Uterus (tissue), 3 donors: ENCODE measurements at regions not wholly inside any gene's neighbourhood (a gene's known extent, or its start where the extent isn't known, plus 50 kb on each side); places are given as distances from the start of the nearest gene placed in this dataset.

Experiments
- DNase-seq, 2 donors: peaks; one replicate each; pipeline ENCODE4 v3.0.0-alpha.2; 2019 to 2020
- H3K27ac ChIP-seq, 2 donors: fragments of 200-600 bp; sonication (generic); 1 replicate in 1 of 2; 2 replicates in 1 of 2; pipeline ENCODE4 v1.5.1; 2016 to 2018
- H3K27me3 ChIP-seq, 2 donors: fragments of 200-600 bp; sonication (generic); one replicate each; pipeline ENCODE4 v1.5.1; 2018 to 2019; ENCODE audit warnings: control low read depth in 1 of 2
- H3K36me3 ChIP-seq, 2 donors: fragments of 200-600 bp; sonication (generic); one replicate each; pipeline ENCODE4 v1.5.1; 2019; ENCODE audit warnings: control low read depth in 1 of 2
- H3K4me1 ChIP-seq, 2 donors: fragments of 200-600 bp; sonication (generic); one replicate each; pipeline ENCODE4 v1.5.1; 2018 to 2019; ENCODE audit warnings: control low read depth in 1 of 2
- H3K4me3 ChIP-seq, 2 donors: fragments of 200-600 bp; sonication (generic); 1 replicate in 1 of 2; 2 replicates in 1 of 2; pipeline ENCODE4 v1.5.1; 2018 to 2019; ENCODE audit warnings: mild to moderate bottlenecking in 1 of 2
- H3K9me3 ChIP-seq, 2 donors: fragments of 200-600 bp; sonication (generic); one replicate each; pipeline ENCODE4 v1.5.1; 2019; ENCODE audit warnings: control low read depth in 1 of 2
- CTCF ChIP-seq, 4 experiments: fragments of 200-600 bp in 2 of 4; fragments of 450-650 bp in 2 of 4; sonication (generic) in 2 of 4; IDR thresholded peaks; one replicate each; pipeline ENCODE4 v1.5.1; 2016 to 2019; ENCODE audit warnings: antibody characterized with exemption in 4 of 4, mild to moderate bottlenecking in 2 of 4, moderate library complexity in 1 of 4
- POLR2A ChIP-seq, 2 donors: fragments of 450-650 bp; IDR thresholded peaks; one replicate each; pipeline ENCODE4 v1.6.1; 2016; ENCODE audit warnings: antibody characterized with exemption in 2 of 2, mild to moderate bottlenecking in 1 of 2, moderate library complexity in 1 of 2
- intact Hi-C: fragments of 100-400 bp; cut with DNase I; formaldehyde crosslinking; loops from one replicate; pipeline ENCODE4 v1.15.1; 2023; ENCODE audit warnings: low total_unique reads
- donor health status: DM: yes; HTN: yes; CAD: no.

- Histone ChIP-seq H3K36me3 (no peaks in the 10 kb centered on the region), H3K9me3 (no peaks in the 10 kb centered on the region), H3K27ac (no peak overlapping the region), H3K4me3 (no peak overlapping the region), H3K27me3 (no peaks in the 10 kb centered on the region), H3K4me1 (no peaks in the 10 kb centered on the region)
- intact Hi-C loops: no loop called here
- TF ChIP-seq CTCF (IDR thresholded peaks at IDR 0.05) (no peak), POLR2A (IDR thresholded peaks at IDR 0.05) (no peak)
- no peak for DNase-seq
Measured at GRCh38 chr22:26842103-26842502, 184.7 kb downstream of the MIAT start.

DNA sequence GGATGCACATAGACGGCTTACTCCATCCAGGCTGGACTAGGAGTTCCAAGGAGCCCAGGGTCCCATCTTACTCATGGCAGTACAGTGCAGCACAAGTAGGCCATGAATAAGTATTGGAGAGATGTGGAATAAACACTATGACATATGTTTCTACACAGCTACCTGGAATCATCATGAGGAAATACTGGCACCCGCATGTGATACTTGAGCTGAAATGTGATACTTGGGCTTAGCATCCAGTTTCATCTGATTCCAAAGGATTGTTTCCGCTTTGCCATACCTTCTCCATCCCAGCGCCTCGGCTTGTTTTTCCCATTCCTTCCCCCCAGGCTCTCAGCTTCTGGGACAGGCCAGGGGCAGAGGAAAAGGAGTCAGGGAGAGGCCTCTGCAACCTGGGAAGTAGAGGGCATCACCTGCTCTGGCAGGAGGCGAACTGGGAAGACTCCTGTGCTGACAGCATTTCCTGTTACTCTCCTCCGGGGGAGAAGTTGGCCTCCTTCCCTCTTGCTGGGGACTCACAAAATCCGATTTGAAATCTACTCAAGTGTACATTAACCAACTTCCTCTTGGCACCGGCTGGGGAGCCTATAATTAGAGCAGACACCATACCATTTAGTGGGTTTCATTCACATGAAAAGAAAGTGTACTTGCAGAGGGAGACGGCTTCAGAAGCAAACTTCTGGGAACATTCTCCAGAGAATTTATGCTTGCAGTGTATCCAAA is 187.8 kb downstream of the MIAT start:
- no peak for TF ChIP-seq CTCF (IDR thresholded peaks at IDR 0.05)
- TF ChIP-seq POLR2A (IDR thresholded peaks at IDR 0.05): no peak
- DNase-seq: no peak
- H3K27ac ChIP-seq: no peak overlapping the region
- intact Hi-C loops: no loop called here
- no peaks in the 10 kb centered on the region for H3K9me3 ChIP-seq
- no peaks in the 10 kb centered on the region for H3K27me3 ChIP-seq
- no peaks in the 10 kb centered on the region for H3K36me3 ChIP-seq
- H3K4me1 ChIP-seq: no peaks in the 10 kb centered on the region
- no peak overlapping the region for H3K4me3 ChIP-seq

- Histone ChIP-seq H3K4me3 (no peak overlapping the region), H3K36me3 (no peaks in the 10 kb centered on the region), H3K4me1 (no peaks in the 10 kb centered on the region), H3K27ac (no peak overlapping the region), H3K27me3 (no peaks in the 10 kb centered on the region), H3K9me3 (no peaks in the 10 kb centered on the region)
- no peak for TF ChIP-seq CTCF (IDR thresholded peaks at IDR 0.05)
- TF ChIP-seq POLR2A (IDR thresholded peaks at IDR 0.05): no peak
- DNase-seq: no peak
- intact Hi-C loops: no loop called here
Measured at GRCh38 chr22:26846076-26846475, 188.7 kb downstream of the MIAT start.

DNA sequence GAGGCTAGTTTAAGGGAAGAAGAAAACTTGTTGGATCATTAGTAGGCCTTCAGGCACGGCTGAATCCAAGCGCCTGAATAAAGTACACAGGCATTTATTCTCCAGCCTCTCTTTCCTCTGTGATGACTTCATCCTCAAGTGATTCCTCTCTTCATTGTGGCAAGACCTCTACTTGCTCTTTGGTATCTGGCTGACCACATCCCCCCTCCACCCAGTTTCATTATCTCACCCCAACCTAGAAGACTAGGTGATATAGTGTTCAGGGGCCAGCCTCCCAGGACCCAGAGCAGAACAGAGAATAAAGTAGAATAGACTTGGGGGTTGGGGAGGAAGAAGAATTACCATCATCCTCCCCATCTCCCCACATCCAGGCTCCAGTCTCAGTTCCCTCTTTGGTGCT is 189.3 kb downstream of the MIAT start:
- H3K4me3 ChIP-seq: no peak overlapping the region
- DNase-seq: no peak
- intact Hi-C loops: no loop called here
- TF ChIP-seq POLR2A (IDR thresholded peaks at IDR 0.05): no peak
- no peak for TF ChIP-seq CTCF (IDR thresholded peaks at IDR 0.05)
- no peaks in the 10 kb centered on the region for H3K9me3 ChIP-seq
- no peak overlapping the region for H3K27ac ChIP-seq
- no peaks in the 10 kb centered on the region for H3K36me3 ChIP-seq
- no peaks in the 10 kb centered on the region for H3K4me1 ChIP-seq
- no peaks in the 10 kb centered on the region for H3K27me3 ChIP-seq

DNA sequence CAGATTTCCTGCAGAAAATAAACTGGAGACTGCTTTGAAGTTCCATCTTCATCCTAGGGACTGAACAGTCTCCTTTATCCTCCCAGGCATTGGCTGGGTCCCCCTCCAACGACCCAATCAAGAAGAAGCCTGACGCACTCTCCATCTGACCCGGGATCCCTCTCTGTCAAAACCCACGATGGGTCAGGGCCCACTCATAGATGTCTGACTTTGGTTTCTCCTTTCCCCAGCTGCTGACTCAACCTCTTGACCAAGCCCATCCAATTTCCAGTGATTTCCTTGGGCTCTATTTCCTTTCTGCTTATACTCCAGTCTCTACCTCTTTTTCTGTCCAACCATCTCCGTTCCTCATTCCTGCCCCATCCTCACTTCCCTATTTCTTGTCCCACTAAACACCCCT is 189.7 kb downstream of the MIAT start:
- no peak for TF ChIP-seq POLR2A (IDR thresholded peaks at IDR 0.05)
- TF ChIP-seq CTCF (IDR thresholded peaks at IDR 0.05): no peak
- H3K27me3 ChIP-seq: no peaks in the 10 kb centered on the region
- H3K4me3 ChIP-seq: no peak overlapping the region
- no peaks in the 10 kb centered on the region for H3K4me1 ChIP-seq
- H3K36me3 ChIP-seq: no peaks in the 10 kb centered on the region
- no peak overlapping the region for H3K27ac ChIP-seq
- no peaks in the 10 kb centered on the region for H3K9me3 ChIP-seq
- no peak for DNase-seq
- intact Hi-C loops: no loop called here
